ENCODE measurements at regions not wholly inside any gene's neighbourhood (a gene's known extent, or its start where the extent isn't known, plus 50 kb on each side); places are given as distances from the start of the nearest gene placed in this dataset.

- WGBS (ENCODE audit: low lambda C conversion rate): 75% methylated on average over 4 of the region's 4 CpGs
- Histone ChIP-seq H4K20me1 (ENCODE audit: insufficient read depth, low read length) (no peaks in the 10 kb centered on the region), H3K27ac (ENCODE audit: extremely low read length, insufficient read depth, low read length) (no peak overlapping the region), H3K9ac (ENCODE audit: insufficient read depth, low read depth, low read length) (no peak overlapping the region), H3K4me3 (replicated peaks in 1 of 3; ENCODE audit: insufficient read depth in 1 of 3, low read depth in 2 of 3, low read length in 3 of 3) (no peak overlapping the region), H2AFZ (ENCODE audit: low read length) (no peak overlapping the region), H3K4me1 (ENCODE audit: insufficient read depth, low read length) (no peaks in the 10 kb centered on the region), H3K79me2 (ENCODE audit: insufficient read depth, low read length) (no peaks in the 10 kb centered on the region), H3K27me3 (ENCODE audit: control insufficient read depth in 1 of 2, insufficient read depth in 2 of 2, low read length in 2 of 2) (no peaks in the 10 kb centered on the region), H3K4me2 (ENCODE audit: low read depth, low read length) (no peak overlapping the region), H3K9me3 (ENCODE audit: low read length) (no peaks in the 10 kb centered on the region), H3K36me3 (replicated peaks in 1 of 2; ENCODE audit: control insufficient read depth in 1 of 2, insufficient read depth in 2 of 2, low read length in 2 of 2) (no peaks in the 10 kb centered on the region)
- in situ Hi-C loops (cut with HindIII; ENCODE audit: extremely low pct_ligation_motif_present, low pct_unique_long_range_greater_than_20kb) (no loop called here), intact Hi-C loops (cut with micrococcal nuclease; ENCODE audit: unreplicated experiment) (no loop called here)
- no peak for DNase-seq (ENCODE audit: low spot score)
- POLR2A ChIA-PET: no interaction called here
- no peak for FAIRE-seq
- TF ChIP-seq ARID3A (IDR thresholded peaks at IDR 0.05; ENCODE audit: low read depth, low read length) (no peak), ZEB1 (IDR thresholded peaks at IDR 0.05; ENCODE audit: insufficient replicate concordance, low read depth) (no peak)
- CTCF ChIA-PET (ENCODE audit: low intra/inter-chr PET ratio, low total read pairs): no interaction called here
- no peak for ATAC-seq
- BruUV-seq (replicated peaks): no TSS peak
Measured at GRCh38 chr13:44088991-44089413, 209.3 kb downstream of the LACC1 start.

- Histone ChIP-seq H3K9me3 (ENCODE audit: low read length) (no peaks in the 10 kb centered on the region), H2AFZ (ENCODE audit: low read length) (no peak overlapping the region), H4K20me1 (ENCODE audit: insufficient read depth, low read length) (no peaks in the 10 kb centered on the region), H3K4me1 (ENCODE audit: insufficient read depth, low read length) (no peaks in the 10 kb centered on the region), H3K36me3 (replicated peaks in 1 of 2; ENCODE audit: control insufficient read depth in 1 of 2, insufficient read depth in 2 of 2, low read length in 2 of 2) (no peaks in the 10 kb centered on the region), H3K9ac (ENCODE audit: insufficient read depth, low read depth, low read length) (no peak overlapping the region), H3K27me3 (ENCODE audit: control insufficient read depth in 1 of 2, insufficient read depth in 2 of 2, low read length in 2 of 2) (no peaks in the 10 kb centered on the region), H3K4me3 (replicated peaks in 1 of 3; ENCODE audit: insufficient read depth in 1 of 3, low read depth in 2 of 3, low read length in 3 of 3) (no peak overlapping the region), H3K4me2 (ENCODE audit: low read depth, low read length) (no peak overlapping the region), H3K27ac (ENCODE audit: extremely low read length, insufficient read depth, low read length) (no peak overlapping the region), H3K79me2 (ENCODE audit: insufficient read depth, low read length) (no peaks in the 10 kb centered on the region)
- intact Hi-C loops (cut with micrococcal nuclease; ENCODE audit: unreplicated experiment): no loop called here
- 0% methylated on average over 2 of the region's 2 CpGs for WGBS (ENCODE audit: low lambda C conversion rate)
- no peak for FAIRE-seq
- ChIA-PET CTCF (ENCODE audit: low intra/inter-chr PET ratio, low total read pairs) (no interaction called here), POLR2A (no interaction called here)
- no TSS peak for BruUV-seq (replicated peaks)
- DNase-seq (ENCODE audit: low spot score): no peak
- in situ Hi-C loops (cut with HindIII; ENCODE audit: extremely low pct_ligation_motif_present, low pct_unique_long_range_greater_than_20kb): no loop called here
- no peak for ATAC-seq
- no peak for TF ChIP-seq TFAP4 (IDR thresholded peaks at IDR 0.05; ENCODE audit: borderline replicate concordance, low read depth)
- TF ChIP-seq RXRB (CRISPR knock-in tag; IDR thresholded peaks at IDR 0.05; ENCODE audit: borderline replicate concordance): no peak
- no peak for TF ChIP-seq ZNF552 (CRISPR knock-in tag; IDR thresholded peaks at IDR 0.05; ENCODE audit: borderline replicate concordance)
- no peak for TF ChIP-seq STAG1 (CRISPR knock-in tag; IDR thresholded peaks at IDR 0.05)
- no peak for TF ChIP-seq NFKBIZ (CRISPR knock-in tag; IDR thresholded peaks at IDR 0.05)
- TF ChIP-seq ELF3 (CRISPR knock-in tag; IDR thresholded peaks at IDR 0.05): no peak
- TF ChIP-seq ZNF639 (CRISPR knock-in tag; conservative IDR thresholded peaks at IDR 0.05): no peak
- no peak for TF ChIP-seq SATB2 (CRISPR knock-in tag; IDR thresholded peaks at IDR 0.05)
- no peak for TF ChIP-seq TEAD3 (CRISPR knock-in tag; optimal IDR thresholded peaks at IDR 0.05; ENCODE audit: borderline replicate concordance)
- TF ChIP-seq MXD1 (CRISPR knock-in tag; IDR thresholded peaks at IDR 0.05): no peak
- no peak for TF ChIP-seq UBTF (CRISPR knock-in tag; IDR thresholded peaks at IDR 0.05)
- TF ChIP-seq ZNF251 (CRISPR knock-in tag; IDR thresholded peaks at IDR 0.05): no peak
Measured at GRCh38 chr13:44089452-44089851, 209.7 kb downstream of the LACC1 start.
